Fibroblast of villous mesenchyme (primary cell): ENCODE measurements at regions not wholly inside any gene's neighbourhood (a gene's known extent, or its start where the extent isn't known, plus 50 kb on each side); places are given as distances from the start of the nearest gene placed in this dataset.
A peak's percentile ranks its signal among the peaks of the same experiment; 100 is the strongest.
"Not testable (repeated sequence)": the region's sequence is repeated elsewhere in the genome, so short reads cannot be mapped to it uniquely, and the experiment has no call there.

Experiments
- DNase-seq: peaks from one replicate; pipeline ENCODE4 v3.0.0-alpha.2; 2010; ENCODE audit warnings: low read depth
- H3K4me3 ChIP-seq: 2 replicates; pipeline ENCODE4 v1.5.1; 2011; ENCODE audit warnings: low read depth, mild to moderate bottlenecking, low read length
- TF ChIP-seq, protein P1 (sequence below): IDR thresholded peaks from 2 replicates; pipeline ENCODE4 v1.5.1; 2012; ENCODE audit warnings: low read depth, mild to moderate bottlenecking, low read length; ENCODE audit not compliant: insufficient read depth

DNA sequence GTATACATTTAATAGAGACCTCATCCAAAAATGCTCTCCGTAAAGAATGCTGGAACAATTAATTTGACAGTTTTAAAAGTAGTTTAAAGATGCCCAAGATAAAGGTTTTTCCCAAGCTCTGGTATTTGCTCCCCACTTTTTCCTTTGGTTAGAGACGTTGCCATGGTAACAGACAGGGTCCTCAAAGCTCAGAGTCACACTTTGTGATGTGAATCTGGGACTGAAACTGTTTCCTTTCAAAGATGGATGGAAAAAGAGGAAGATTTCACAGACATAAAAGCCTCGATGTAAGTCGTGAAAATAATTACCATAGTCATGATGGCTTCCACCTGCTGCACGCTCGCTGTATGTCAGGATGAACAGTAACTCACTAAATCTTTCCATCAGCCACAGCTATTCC is 229.5 kb downstream of the MSX2 start:
- TF ChIP-seq, protein P1, sequence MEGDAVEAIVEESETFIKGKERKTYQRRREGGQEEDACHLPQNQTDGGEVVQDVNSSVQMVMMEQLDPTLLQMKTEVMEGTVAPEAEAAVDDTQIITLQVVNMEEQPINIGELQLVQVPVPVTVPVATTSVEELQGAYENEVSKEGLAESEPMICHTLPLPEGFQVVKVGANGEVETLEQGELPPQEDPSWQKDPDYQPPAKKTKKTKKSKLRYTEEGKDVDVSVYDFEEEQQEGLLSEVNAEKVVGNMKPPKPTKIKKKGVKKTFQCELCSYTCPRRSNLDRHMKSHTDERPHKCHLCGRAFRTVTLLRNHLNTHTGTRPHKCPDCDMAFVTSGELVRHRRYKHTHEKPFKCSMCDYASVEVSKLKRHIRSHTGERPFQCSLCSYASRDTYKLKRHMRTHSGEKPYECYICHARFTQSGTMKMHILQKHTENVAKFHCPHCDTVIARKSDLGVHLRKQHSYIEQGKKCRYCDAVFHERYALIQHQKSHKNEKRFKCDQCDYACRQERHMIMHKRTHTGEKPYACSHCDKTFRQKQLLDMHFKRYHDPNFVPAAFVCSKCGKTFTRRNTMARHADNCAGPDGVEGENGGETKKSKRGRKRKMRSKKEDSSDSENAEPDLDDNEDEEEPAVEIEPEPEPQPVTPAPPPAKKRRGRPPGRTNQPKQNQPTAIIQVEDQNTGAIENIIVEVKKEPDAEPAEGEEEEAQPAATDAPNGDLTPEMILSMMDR, result no peak
- H3K4me3 ChIP-seq, result no peak overlapping the region
- no peak for DNase-seq

DNA sequence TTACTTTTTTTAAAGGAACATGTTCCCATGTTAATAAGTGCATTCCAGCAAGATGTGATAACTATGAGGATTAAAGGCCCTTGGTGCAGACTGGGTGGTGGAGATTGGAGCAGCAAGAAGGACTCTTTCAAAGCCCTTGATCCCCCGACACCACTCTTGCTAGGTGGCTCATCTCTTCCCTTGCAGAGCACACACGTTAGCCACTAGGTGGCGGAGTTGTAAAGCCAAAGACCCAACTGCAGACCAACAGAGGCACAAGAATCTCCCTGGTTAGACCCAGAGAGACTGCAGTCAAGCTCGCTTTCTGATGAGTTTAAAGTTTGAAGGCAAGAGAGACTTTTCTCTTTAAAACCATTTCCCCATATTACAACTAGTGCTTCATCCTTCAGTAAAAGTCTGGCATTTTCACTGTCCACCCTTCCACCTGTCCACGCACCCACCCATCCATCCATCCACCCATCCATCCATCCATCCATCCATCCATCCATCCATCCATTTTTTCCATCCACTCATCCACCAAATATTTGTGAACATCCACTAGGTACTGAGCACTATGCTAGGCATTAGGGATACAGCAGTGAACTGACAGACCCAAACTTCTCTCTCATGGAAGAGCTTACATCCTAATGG is 226.9 kb downstream of the MSX2 start:
- DNase-seq, result peak; percentile 72
- TF ChIP-seq, protein P1, result peak; percentile 93
- H3K4me3 ChIP-seq, result no peak overlapping the region

DNA sequence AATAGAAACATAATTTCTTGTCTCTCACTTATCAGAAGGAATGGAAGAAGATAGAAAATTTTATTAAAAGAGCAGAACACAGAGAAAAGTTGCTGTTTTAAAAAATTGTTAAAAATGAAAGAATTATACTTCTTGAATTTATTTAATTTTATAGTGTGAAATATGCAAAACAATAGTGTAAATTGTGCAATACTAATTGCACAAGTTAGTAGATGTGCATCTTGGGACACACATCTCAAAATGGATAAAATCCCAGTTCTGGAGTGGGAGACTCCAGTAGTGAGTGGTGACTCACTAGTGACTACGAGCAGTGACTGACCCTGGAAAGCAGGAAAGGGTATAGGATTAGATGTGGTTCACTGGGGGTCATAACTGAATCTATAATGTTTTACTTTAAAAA is 223.2 kb downstream of the MSX2 start:
- no peak overlapping the region for H3K4me3 ChIP-seq
- DNase-seq, result no peak
- TF ChIP-seq, protein P1, result no peak

DNA sequence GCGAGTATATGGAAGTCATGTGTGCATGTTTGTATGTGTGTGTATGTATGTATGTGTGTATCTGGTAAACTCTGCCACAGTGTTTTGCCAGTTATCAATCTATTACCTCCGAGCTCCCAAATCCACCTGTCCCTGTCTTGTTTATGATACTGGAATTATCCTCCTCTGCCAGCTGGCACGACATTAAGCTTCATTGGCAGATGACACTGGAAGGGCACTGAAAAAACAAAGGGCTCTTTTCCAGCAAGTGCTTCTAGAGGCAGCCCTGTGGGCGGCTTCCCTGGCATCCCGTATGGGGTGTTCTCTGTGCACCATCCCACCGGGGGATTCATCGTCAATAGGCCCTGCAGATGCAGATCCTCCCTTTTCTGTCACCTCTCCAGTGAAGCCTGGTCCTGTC is 221.5 kb downstream of the MSX2 start:
- TF ChIP-seq, protein P1, result no peak
- no peak overlapping the region for H3K4me3 ChIP-seq
- DNase-seq, result no peak

DNA sequence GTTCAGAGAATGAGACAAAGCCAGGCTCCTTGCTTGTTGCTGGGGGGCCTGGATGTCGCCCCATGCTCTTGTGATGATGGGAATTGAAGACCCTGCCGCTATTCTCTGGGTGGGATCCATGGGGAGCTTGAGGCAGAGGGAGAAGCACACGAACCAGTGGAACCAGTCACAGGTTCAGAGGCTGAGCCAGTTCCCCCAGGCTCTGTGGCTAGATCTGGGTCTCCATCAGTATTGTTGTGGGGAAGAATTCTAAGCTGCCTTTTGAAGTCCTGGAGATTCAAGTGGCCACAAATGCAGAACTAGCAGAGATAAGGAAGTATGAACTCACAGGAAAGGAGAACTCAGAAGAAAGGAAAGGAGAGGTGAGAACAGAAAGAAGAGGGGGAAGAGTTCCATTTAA is 219.4 kb downstream of the MSX2 start:
- DNase-seq, result no peak

DNA sequence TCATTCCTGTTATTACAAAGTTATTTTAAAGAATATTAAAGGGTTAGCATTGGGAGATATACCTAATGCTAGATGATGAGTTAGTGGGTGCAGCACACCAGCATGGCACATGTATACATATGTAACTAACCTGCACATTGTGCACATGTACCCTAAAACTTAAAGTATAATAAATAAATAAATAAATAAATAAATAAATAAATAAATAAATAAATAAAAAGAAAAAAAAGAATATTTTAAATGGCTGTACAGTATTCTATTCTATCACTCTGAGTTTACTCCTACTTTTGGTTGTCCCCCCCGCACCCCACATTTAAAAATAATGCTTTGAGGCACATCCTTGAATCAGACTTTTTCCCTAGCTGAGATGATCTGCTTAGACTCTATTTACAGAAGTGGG is 218.6 kb downstream of the MSX2 start:
- DNase-seq, H3K4me3 ChIP-seq: not testable (repeated sequence)

More for the DNA sequence above, 219.4 kb downstream of the MSX2 start:
- TF ChIP-seq, protein P1, result no peak
- H3K4me3 ChIP-seq, result no peak overlapping the region

DNA sequence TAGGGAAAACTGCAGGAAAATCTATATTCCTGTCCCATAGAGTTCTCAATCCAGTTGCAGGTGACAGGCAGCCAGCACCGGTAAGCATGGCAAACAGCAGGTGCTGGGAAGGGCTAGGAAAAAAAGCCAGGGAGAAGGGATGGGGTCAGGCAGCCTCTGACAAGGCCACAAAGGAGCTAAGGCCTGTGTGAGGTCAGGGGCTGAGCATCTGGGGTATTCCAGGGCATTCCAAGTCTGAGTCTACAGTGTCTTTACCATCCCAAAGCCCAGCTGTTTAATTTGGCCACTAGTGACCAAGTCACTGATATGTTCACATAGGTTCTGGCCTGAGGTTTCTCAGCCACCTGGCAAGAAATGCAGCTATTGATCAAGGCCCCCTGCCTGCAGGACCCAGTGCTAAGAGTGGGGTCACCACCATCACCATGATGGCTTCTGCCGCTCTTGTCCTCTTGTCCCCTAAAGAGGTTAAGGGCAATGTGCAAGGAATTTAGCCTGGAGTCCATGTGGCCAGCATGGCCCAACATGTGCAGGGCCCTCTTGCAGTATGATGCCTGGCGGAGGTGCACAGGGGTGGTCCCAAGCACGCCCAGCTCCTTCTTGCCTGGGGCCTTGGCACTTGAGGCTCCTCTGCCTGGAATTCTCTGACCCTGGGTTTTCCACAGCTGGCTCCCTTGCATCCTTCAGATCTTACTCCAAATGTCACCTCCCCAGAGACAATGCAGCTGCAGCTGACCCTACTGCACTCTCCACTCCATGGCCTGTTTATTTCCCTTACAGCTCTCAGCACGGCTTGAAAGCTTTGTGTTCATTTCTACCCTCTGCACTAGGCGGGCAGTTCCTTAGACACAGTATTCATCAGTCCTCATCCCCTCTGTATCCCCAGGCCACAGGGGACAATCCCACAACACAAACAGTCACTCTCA is 213.1 kb downstream of the MSX2 start:
- TF ChIP-seq, protein P1, result no peak
- H3K4me3 ChIP-seq, result no peak overlapping the region
- no peak for DNase-seq
